Heart left ventricle (tissue), 16 donors: ENCODE measurements at regions not wholly inside any gene's neighbourhood (a gene's known extent, or its start where the extent isn't known, plus 50 kb on each side); places are given as distances from the start of the nearest gene placed in this dataset.

Experiments
- ATAC-seq, 4 donors: fragments of 200-7000 bp; cut with Tn5 transposase; one replicate each; pipeline ENCODE4 v1.9.1; 2020 to 2022; ENCODE audit warnings: moderate library complexity in 4 of 4, mild to moderate bottlenecking in 3 of 4, moderate number of reproducible peaks in 1 of 4
- DNase-seq, 5 donors: peaks; one replicate each; pipeline ENCODE4 v3.0.0-alpha.2; 2020
- H3K27ac ChIP-seq, 12 donors: fragments of 200-600 bp; sonication (generic) in 4 of 12; one replicate each; pipeline versions ENCODE4 v1.5.0 to v1.8.0; 2016 to 2022; ENCODE audit warnings: mild to moderate bottlenecking in 2 of 12
- H3K27me3 ChIP-seq, 9 donors: fragments of 200-600 bp; sonication (generic) in 2 of 9; one replicate each; pipeline versions ENCODE4 v1.5.1 to v1.8.0; 2016 to 2022; ENCODE audit warnings: mild to moderate bottlenecking in 3 of 9
- H3K36me3 ChIP-seq, 9 donors: fragments of 200-600 bp; sonication (generic) in 2 of 9; one replicate each; pipeline versions ENCODE4 v1.5.0 to v1.8.0; 2018 to 2022; ENCODE audit warnings: mild to moderate bottlenecking in 2 of 9
- H3K4me1 ChIP-seq, 12 donors: fragments of 200-600 bp; sonication (generic) in 4 of 12; one replicate each; pipeline versions ENCODE4 v1.5.0 to v1.8.0; 2016 to 2022; ENCODE audit warnings: mild to moderate bottlenecking in 3 of 12
- H3K4me3 ChIP-seq, 12 donors: fragments of 200-600 bp; sonication (generic) in 4 of 12; one replicate each; pipeline versions ENCODE4 v1.5.0 to v1.8.0; 2017 to 2022; ENCODE audit warnings: mild to moderate bottlenecking in 9 of 12, moderate library complexity in 4 of 12
- H3K9me3 ChIP-seq, 12 donors: fragments of 200-600 bp; sonication (generic) in 4 of 12; one replicate each; pipeline versions ENCODE4 v1.5.0 to v1.8.0; 2016 to 2022; ENCODE audit warnings: mild to moderate bottlenecking in 1 of 12
- POLR2A ChIP-seq, 2 donors: fragments of 450-650 bp; IDR thresholded peaks; one replicate each; pipeline ENCODE4 v1.6.1; 2017; ENCODE audit warnings: antibody characterized with exemption in 2 of 2, mild to moderate bottlenecking in 2 of 2, moderate library complexity in 2 of 2
- WGBS, 4 donors: extraction: QIAGEN DNeasy Blood & Tissue Kit in 2 of 4; methylation state at CpG; one replicate each; pipeline versions ENCODE4 v1.1.5 to v1.1.7; 2013 to 2018; 5-methylcytosine and 5-hydroxymethylcytosine counted together
- intact Hi-C, 10 donors: fragments of 100-400 bp; cut with DNase I; formaldehyde crosslinking; loops; one replicate each; pipeline versions ENCODE4 v1.11.1 to v1.14.2; 2022
- TF ChIP-seq, protein P1 (sequence below), 12 donors: fragments of 200-600 bp; sonication (generic) in 4 of 12; IDR thresholded peaks; one replicate each; pipeline versions ENCODE4 v1.5.0 to v1.8.0; 2018 to 2022; ENCODE audit warnings: antibody characterized with exemption in 12 of 12, mild to moderate bottlenecking in 5 of 12
- donor health status: ischemic (EF 13 %, LVEDD 7.1; RV severe dilation, severe dysfunction).
- donor health status: healthy with polysubstance abuse.
- donor health status: DM: no; HTN: yes; CAD: no.
- donor health status: DM: no; HTN: no; CAD: no.
- donor health status: ischemic (EF 25% LVEDD 6.9; RV normal size, moderate dysfunction).
- donor health status: ischemic (EF 25% LVEDD 5.7; RV mildly dilated, moderate dysfunction).
- donor health status: healthy.
- donor health status: DM: yes; HTN: yes; CAD: no.
- donor health status: ischemic (EF 35%, LVEDD 5.7; RV mildly dilated, moderate dysfunction).
- donor health status: nonischemic (EF 11% LVEDD 7.7; RV severe dilation, severe dysfunction).
- donor health status: DM: yes; HTN: yes; CAD: no.
- donor health status: PGD.
- donor health status: ischemic (EF 29% LVEDD 5.4; RV normal size, mild dysfunction).
- donor health status: nonischemic (EF 23%, LVEDD 6.1; RV moderate dilation, normal function).

DNA sequence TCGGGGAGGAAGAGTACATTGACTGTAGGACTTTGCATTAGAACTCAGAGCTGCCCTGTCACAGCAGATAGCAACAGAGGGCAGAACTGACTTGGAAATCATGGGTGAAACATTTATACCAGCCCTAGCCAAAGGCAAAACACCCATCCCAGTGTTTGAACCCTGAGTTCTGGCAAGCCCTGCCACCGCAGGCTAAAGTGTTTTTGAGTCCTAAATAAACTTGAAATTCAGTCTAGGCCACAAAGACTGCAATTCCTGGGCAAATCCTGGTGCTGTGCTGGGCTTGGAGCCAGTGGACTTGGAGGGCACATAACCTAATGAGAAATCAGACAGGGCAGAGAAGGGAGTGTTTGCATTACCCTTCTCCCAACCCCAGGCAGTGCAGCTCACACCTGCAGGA lies 1015.7 kb downstream of the FSTL5 start:
- DNase-seq (no peak), ATAC-seq (no peak)
- H3K27ac ChIP-seq = no peak overlapping the region
- TF ChIP-seq, protein P1, sequence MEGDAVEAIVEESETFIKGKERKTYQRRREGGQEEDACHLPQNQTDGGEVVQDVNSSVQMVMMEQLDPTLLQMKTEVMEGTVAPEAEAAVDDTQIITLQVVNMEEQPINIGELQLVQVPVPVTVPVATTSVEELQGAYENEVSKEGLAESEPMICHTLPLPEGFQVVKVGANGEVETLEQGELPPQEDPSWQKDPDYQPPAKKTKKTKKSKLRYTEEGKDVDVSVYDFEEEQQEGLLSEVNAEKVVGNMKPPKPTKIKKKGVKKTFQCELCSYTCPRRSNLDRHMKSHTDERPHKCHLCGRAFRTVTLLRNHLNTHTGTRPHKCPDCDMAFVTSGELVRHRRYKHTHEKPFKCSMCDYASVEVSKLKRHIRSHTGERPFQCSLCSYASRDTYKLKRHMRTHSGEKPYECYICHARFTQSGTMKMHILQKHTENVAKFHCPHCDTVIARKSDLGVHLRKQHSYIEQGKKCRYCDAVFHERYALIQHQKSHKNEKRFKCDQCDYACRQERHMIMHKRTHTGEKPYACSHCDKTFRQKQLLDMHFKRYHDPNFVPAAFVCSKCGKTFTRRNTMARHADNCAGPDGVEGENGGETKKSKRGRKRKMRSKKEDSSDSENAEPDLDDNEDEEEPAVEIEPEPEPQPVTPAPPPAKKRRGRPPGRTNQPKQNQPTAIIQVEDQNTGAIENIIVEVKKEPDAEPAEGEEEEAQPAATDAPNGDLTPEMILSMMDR (IDR thresholded peaks at IDR 0.05) = no peak
- TF ChIP-seq POLR2A (IDR thresholded peaks at IDR 0.05) = no peak
- no peaks in the 10 kb centered on the region for H3K27me3 ChIP-seq
- H3K36me3 ChIP-seq = no peaks in the 10 kb centered on the region
- H3K4me1 ChIP-seq = no peaks in the 10 kb centered on the region
- H3K4me3 ChIP-seq = no peak overlapping the region
- intact Hi-C loops = no loop called here
- 56 to 66% (median 62%) methylated on average over 2 of the region's 2 CpGs for WGBS, 4 donors
- peaks cover 0 to 5% (median 0%) of the 10 kb centered on the region in 12 donors for H3K9me3 ChIP-seq

DNA sequence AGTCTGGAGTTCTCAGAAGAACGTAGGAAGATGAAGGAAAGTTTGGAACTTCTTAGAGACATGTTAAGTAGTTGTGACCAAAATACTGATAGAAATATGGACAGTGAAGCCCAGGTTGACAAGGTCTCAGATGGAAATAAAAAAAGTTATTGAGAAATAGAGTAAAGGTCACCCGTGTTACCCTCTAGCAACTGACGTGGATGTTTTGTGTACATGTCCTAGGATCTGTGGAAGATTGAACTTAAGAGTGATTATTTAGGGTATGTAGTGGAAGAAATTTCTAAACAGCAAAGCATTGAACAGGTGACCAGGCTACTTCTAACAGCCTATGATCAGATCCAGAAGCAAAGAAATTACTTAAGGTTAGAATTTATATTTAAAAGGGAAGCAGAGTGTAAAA lies 1020.4 kb downstream of the FSTL5 start:
- no peak overlapping the region for H3K27ac ChIP-seq
- no peak for TF ChIP-seq POLR2A (IDR thresholded peaks at IDR 0.05)
- TF ChIP-seq, protein P1 (IDR thresholded peaks at IDR 0.05) = no peak
- ATAC-seq (no peak), DNase-seq (no peak)
- 77 to 79% (median 78%) methylated on average over 3 of the region's 3 CpGs for WGBS, 4 donors
- intact Hi-C loops = no loop called here
- H3K9me3 ChIP-seq = peaks cover 0 to 11% (median 3%) of the 10 kb centered on the region in 12 donors
- no peaks in the 10 kb centered on the region for H3K27me3 ChIP-seq
- H3K4me3 ChIP-seq = no peak overlapping the region
- no peaks in the 10 kb centered on the region for H3K4me1 ChIP-seq
- H3K36me3 ChIP-seq = no peaks in the 10 kb centered on the region

DNA sequence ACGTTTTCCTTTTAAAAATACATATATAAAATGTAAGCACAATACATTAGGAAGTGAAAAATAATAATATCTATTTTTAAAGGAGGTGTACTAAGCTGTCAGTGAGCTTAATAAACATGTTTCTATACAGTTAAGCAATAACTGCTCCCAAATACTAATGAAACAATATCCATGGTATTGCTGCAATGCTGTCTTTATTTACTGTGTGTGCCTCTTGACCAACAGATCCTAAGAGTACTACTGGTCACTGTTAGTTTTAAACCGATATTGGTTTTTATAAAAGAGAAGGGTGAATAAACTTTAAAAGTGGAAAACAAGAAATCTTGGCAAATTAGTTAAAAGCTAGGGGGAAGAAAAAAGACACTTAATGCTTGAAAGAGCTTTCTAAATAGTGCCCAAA lies 1029.0 kb downstream of the FSTL5 start:
- ATAC-seq (no peak), DNase-seq (no peak)
- intact Hi-C loops = no loop called here
- 46 to 55% (median 51%) methylated on average over 2 of the region's 2 CpGs for WGBS, 4 donors
- H3K36me3 ChIP-seq = no peaks in the 10 kb centered on the region
- no peaks in the 10 kb centered on the region for H3K4me1 ChIP-seq
- H3K27ac ChIP-seq = no peak overlapping the region
- peaks cover 0 to 19% (median 9%) of the 10 kb centered on the region in 12 donors for H3K9me3 ChIP-seq
- no peaks in the 10 kb centered on the region for H3K27me3 ChIP-seq
- TF ChIP-seq, protein P1 (IDR thresholded peaks at IDR 0.05) = no peak
- no peak for TF ChIP-seq POLR2A (IDR thresholded peaks at IDR 0.05)
- no peak overlapping the region for H3K4me3 ChIP-seq

DNA sequence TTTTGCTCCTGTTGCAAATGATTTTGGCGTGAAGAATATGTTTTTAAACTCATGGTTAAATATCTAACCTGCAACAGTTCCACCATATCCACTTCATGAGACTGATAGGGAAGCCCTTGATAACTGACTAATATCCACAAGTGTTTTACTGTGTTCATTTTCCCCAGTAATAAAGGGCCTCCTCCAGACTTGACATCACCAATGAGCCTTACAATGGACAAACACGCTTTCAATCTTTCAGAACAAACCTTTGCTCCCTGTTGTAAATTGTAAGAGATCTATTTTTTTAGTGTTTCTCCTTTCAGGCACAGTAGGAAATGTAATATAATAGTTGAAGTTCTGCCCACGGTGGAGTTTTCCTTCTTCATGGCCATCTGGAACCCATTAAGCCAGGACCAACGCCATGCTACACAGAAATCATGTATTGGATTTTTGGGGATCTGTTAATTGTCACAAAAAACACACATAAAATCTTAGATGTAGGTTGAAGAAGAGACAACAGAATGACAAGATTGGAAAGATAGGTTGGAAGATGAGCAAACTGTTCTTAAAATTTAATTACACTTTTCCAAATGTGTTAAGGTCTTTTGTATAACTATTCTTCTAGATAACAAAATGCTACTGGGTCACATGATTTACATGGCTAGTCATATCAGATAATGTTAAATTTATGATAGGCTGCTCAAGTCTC lies 1030.1 kb downstream of the FSTL5 start:
- H3K4me3 ChIP-seq = no peak overlapping the region
- TF ChIP-seq, protein P1 (IDR thresholded peaks at IDR 0.05) = no peak
- no peak for TF ChIP-seq POLR2A (IDR thresholded peaks at IDR 0.05)
- H3K27ac ChIP-seq = no peak overlapping the region
- H3K36me3 ChIP-seq = no peaks in the 10 kb centered on the region
- H3K27me3 ChIP-seq = no peaks in the 10 kb centered on the region
- intact Hi-C loops = no loop called here
- no peaks in the 10 kb centered on the region for H3K4me1 ChIP-seq
- DNase-seq (no peak), ATAC-seq (no peak)
- H3K9me3 ChIP-seq = peaks cover 0 to 16% (median 8%) of the 10 kb centered on the region in 12 donors
- WGBS, 4 donors = 59 to 69% (median 66%) methylated on average over 4 of the region's 4 CpGs
